D721Med (cell line): ENCODE measurements at regions not wholly inside any gene's neighbourhood (a gene's known extent, or its start where the extent isn't known, plus 50 kb on each side); places are given as distances from the start of the nearest gene placed in this dataset.
"Not testable (repeated sequence)": the region's sequence is repeated elsewhere in the genome, so short reads cannot be mapped to it uniquely, and the experiment has no call there.

Source experiments
- DNase-seq: peaks from one replicate; pipeline ENCODE4 v3.0.0; 2011; ENCODE audit warnings: low spot score; ENCODE audit not compliant: insufficient read length
- FAIRE-seq: peaks from 2 replicates; lab custom pipeline; 2011; peaks lifted over from hg19 to GRCh38; lab: Jason Lieb, UNC
- CTCF ChIP-seq: IDR thresholded peaks from 2 replicates; pipeline ENCODE4 v1.5.1; 2012; ENCODE audit warnings: mild to moderate bottlenecking, control low read depth; ENCODE audit not compliant: insufficient read depth; ENCODE audit errors: missing control alignments

DNA sequence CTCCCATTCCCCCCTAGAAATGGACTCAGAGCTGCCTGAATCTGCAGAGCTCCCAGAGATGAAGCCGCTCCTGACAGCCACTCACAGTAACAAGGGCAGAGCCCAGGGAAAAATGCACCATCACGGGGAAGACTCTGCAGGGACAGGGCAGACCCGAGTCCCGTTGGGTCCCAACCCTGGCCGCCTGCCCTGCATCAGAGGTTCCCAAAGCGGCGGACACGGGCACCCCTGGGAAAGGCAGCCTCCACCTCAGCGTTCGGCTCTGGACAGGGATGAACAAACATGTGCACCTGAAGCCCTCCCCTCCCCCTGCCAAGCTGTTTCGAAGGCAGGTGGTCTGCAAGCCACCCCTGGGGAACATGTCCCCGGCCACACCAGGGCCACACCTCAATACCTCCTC, 320.4 kb downstream of the ADGRD1 start:
- FAIRE-seq: no peak
- no peak for DNase-seq

DNA sequence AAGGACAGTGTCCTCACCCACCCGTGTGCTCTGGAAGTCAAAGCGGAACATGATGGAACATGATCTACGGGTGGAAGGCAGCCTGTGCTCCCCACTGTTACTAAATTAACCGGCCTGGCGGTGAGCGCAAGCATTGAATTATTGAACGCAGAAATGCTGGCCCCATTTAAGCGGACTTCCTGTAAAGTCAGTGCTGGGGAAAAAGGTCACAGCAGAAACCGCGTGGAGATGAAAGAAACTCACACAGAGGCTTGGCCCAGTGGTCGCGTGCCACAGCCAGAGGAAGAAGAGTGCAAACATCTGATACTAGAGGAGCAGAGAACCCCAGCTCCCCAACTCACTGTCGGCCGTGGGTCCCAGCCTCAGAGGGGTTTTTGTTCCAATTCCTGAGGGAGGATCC, 321.2 kb downstream of the ADGRD1 start:
- no peak for FAIRE-seq
- no peak for TF ChIP-seq CTCF
- DNase-seq: no peak

More for the DNA sequence above, 320.4 kb downstream of the ADGRD1 start:
- TF ChIP-seq CTCF: no peak

DNA sequence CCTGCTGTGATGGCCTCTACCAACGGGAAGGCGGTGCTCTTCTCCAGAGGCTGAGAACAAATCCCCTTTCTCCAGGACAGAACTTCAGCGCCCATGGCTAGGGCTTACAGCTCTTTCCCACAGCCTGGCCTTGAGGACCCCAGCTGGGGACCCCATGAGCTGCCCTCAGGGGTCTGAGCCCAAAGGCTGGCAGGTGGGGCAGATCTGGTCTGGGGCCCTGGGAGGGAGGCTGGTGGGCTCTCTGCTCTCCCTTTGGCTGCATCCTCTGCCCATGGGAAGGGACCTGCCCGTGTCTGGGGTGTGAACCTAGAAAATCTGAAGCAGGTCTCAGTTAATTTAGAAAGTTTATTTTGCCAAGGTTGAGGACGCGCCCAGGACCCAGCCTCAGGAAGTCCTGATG, 322.1 kb downstream of the ADGRD1 start:
- FAIRE-seq: no peak
- DNase-seq: no peak
- no peak for TF ChIP-seq CTCF

- no peak for DNase-seq
- no peak for TF ChIP-seq CTCF
- no peak for FAIRE-seq
Measured at GRCh38 chr12:131276501-131277185, 322.9 kb downstream of the ADGRD1 start.

GRCh38 chr12:131277186-131278091, 323.7 kb downstream of the ADGRD1 start:
- not testable (repeated sequence) for FAIRE-seq, DNase-seq

- not testable (repeated sequence) for FAIRE-seq, DNase-seq
Measured at GRCh38 chr12:131278451-131279115, 324.9 kb downstream of the ADGRD1 start.

- TF ChIP-seq CTCF: no peak
Measured at GRCh38 chr12:131279281-131279921, 325.7 kb downstream of the ADGRD1 start.

More at GRCh38 chr12:131279281-131279921, 325.7 kb downstream of the ADGRD1 start:
- DNase-seq (no peak), FAIRE-seq (no peak)
